Eye (tissue), 1 donor: ENCODE measurements at regions not wholly inside any gene's neighbourhood (a gene's known extent, or its start where the extent isn't known, plus 50 kb on each side); places are given as distances from the start of the nearest gene placed in this dataset.
"Not testable (repeated sequence)": the region's sequence is repeated elsewhere in the genome, so short reads cannot be mapped to it uniquely, and the experiment has no call there.

Experiments used
- DNase-seq: peaks from one replicate; pipeline ENCODE4 v3.0.0-alpha.2; 2015

DNA sequence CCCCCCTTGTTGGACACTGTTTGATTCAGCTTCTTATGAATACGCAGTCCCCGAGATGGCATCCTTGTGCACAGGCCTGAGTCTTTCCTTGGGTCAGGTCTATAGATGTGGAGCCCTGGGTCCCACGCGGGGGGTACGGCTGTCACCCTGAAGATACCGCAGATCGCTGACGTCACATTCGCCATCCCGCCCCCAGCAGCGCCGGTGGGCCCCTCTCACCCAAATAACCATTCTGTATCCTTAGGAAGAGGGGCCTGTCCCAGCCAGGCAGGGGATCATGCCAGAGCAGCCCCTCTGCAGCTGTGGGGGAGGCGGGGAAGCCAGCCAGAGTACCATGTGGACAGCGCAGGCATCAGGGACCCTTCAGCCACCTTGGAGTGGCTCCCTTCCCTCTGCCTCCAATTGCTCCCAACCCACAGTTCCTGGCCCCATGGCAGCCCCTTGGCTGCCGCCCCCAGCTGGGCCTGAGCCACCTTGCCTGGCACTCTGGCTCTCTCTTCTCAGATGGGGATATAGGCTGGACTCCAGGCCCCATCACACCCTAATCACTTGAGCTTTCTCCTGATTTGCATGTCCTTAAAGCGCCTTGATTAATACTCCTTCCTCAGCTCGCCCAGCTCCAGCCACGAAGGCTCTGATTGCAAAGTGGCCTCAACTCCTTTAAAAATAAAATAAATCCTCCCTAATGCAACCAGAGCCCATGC is 189.8 kb downstream of the C9orf50 start:
- no peak for DNase-seq

DNA sequence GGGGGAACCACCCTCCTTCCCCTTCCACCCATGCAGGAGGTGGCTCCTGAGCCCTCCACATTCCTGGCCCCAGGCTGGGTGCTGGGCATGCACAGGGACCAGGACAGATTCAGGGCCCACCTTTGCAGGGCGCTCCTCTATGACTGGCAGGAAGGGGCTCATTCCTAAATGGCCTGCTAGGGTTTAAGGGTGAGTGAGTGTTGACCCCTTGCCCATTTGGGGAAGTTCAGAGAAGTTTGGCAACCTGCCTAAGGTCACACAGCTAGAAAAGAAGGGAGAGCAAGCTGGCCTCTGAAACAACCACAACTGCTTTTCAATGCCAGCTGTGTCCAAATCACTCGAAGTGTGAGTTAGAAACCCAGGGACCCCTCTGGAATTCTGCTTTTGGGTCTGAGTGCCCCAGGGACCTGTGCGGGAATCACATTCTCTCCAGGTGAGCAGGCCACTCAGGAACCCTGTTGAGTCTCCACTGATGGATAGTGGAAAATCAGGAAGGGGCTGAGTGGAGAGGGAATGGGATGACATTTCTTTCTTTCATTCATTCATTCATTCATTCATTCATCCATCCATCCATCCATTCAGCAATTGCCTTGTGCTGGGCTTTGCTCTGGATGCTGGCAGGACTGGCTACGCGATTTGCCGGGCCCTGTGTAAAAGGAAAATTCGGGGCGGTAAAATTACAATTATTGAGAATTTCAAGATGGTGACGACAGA is 191.9 kb downstream of the C9orf50 start:
- no peak for DNase-seq

DNA sequence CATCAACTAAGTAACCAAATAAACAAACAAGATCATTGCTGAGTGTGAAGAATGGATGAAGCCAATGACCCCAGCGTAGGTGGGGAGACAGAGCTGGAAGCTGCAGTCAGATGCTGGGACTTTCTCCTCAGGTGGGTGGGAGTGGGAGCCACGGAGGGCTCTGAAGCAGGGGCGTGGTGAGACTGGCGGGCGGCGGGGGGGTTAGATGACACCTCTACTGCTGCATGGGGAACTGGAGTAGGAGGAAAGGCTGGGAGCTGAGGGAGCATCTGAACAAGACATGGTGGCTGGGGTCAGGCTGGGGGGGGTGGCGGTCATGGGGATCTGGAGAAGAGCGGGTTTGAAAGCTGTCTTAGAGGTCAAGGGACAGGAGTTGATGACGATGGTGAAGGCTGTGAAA is 193.8 kb downstream of the C9orf50 start:
- DNase-seq = no peak

DNA sequence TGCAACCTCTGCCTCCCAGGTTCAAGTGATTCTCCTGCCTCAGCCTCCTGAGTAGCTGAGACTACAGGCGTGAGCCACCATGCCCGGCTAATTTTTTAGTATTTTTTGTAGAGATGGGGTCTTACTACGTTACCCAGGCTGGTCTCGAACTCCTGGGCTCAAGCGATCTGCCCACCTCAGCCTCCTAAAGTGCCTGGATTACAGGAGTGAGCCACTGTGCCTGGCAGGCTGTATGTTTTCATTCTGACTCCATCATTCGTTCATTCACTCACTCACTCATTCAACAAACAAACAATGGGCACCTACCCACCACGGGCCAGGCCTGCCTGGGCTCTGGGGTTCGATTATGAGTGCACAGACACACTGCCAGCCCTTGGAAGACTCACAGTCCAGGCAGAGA is 197.1 kb downstream of the C9orf50 start:
- DNase-seq = not testable (repeated sequence)

DNA sequence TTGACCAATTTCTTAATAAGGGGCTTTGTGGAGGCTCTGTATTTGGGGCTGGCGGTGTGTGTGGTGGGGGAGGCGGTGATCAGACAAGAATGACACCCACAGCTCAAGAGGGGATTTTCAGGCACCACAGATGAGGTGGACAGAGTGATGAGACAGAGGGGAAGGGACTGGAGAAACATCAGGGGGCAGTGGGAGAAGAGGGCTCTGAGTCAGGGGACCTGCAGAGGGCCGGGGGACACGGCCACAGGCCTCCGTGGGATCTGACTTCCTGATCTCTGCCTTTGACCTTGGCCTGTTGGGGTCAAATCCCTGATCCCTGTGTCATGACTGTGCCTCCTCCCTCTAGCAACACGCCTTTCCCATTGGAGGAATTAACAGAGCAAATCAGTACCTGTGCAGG is 197.7 kb downstream of the C9orf50 start:
- no peak for DNase-seq

DNA sequence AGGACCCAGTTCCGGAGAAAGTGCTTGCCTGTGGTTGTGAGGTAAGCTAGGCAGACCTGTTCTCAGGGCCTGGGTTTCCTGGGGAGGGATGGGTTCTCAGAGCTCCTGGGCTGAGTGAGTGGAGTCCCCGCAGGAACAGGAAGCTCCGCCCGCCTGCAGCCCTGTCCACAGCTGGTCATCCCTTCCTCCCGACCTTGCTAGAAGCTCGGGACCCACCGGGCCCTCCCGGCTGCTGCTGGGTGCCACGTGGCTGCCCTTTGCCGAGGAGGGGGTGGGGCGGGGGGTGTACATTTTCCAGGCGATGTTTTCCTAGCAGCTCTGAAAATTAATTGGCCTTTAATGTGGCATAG is 198.1 kb downstream of the C9orf50 start:
- DNase-seq = no peak

DNA sequence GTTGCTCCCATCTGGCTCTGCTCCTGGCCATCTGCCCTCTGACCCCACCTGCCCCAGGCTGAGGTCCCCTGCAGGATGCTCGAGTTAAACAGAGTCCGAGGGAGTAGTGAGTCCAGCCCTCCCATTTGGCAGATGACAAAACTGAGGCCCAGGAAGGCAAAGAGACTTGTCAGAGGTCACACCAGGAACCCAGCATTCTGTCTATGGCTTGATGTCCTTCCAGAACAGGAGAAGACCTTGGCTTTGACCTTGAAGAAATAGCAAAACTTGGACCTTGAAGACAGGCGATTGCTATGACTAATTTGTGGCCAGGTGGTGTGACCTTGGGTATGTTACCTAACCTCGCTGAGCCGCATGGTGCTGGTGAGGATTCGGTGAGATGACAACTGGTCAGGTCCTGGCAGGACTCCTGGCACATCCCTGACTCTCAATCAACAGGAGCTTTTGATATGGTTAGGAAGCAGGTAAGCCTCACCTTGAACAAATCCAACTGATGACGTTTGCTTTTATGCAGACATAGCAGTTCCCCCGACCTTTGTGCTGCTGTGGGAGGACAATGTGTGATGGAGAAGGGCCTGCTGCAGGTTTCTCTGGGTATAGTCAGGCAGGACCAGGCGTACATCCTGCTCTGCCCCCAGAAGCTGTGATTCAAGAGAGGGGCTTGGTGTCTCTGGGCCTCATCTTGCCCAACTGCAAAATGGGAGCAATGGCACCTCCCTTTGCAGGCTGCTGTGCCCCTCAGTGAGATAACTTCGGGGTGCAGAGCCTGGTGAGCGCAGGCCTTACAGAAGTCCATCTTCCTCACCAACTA is 198.7 kb downstream of the C9orf50 start:
- DNase-seq = no peak

DNA sequence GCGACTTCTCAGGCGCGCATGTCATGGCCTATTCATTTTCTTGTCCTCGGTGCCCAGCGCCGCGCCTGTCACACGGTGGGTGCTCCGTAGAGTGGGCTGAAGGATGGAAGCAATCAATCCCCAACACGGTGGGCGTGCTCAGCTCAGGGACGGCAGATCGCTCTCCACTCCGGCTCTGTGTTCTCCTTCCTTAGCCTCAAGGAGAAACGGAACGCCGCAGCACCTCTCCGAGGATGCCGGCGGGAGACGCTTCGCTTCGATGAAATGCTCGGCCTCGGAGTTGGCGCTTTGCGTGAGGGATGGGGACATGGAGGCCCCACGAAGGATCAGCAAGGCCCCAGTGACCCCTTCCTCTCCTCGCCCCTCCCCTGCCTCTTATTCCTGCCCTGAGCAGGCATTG is 199.5 kb downstream of the C9orf50 start:
- no peak for DNase-seq

DNA sequence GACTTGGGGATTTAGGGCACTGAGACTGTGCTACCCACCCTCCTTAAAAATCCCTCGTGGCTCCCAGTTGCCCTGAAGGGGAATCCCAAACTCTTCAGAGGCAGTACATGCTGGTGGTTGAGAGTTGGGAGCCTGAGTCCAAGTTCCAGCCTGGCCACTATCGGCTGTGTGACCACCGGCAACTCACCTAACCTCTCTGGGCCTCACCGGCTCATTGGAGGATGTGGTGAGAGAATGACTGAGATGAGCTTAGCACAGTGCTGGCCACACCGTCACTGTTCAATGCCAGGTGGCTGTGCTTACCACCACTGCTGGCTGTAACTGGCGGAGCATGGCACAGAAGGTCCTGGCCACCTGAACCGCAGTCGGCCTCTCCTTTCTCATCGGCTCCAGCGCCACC is 200.2 kb downstream of the C9orf50 start:
- no peak for DNase-seq

DNA sequence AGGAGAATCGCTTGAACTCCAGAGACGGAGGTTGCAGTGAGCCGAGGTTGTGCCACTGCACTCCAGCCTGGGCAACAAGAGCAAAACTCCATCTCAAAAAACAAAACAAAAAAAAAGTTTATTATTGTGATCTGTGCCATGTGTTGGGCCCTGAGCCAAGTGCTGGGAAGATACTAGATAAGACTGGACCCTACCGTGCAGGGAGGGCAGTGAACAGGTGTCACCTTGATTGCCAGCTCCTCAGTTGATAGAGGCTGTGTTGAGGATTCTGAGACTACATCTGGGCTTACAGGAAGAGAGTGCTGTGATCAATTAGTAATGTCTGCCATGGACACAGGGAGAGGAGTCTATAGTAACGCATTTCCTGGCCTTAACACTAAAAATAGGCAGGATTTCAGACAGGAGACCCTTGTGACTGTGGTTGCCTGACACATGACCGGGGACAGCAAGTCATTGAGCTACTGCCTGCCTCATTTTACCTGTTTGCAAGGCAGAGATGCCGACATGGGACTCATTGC is 201.5 kb downstream of the C9orf50 start:
- DNase-seq = no peak

DNA sequence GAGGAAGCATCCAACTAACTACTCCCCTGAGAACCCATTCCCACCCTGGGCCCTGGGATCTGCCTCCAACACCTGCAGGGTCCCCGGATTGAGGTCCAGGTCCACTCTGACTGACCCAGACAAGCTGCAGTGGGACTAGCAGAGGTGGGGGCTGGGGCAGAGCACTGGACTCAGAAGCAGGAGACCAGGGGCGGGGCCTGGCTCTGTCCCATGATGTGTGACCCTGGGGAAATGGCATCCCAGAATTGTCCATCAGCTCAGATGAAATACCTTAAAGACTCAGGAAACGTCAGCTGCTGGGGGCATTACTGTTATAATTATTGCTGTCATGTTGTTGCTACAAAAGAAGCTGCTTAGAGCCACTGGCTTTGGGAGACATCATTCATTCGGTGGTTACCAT is 202.4 kb downstream of the C9orf50 start:
- DNase-seq = no peak

DNA sequence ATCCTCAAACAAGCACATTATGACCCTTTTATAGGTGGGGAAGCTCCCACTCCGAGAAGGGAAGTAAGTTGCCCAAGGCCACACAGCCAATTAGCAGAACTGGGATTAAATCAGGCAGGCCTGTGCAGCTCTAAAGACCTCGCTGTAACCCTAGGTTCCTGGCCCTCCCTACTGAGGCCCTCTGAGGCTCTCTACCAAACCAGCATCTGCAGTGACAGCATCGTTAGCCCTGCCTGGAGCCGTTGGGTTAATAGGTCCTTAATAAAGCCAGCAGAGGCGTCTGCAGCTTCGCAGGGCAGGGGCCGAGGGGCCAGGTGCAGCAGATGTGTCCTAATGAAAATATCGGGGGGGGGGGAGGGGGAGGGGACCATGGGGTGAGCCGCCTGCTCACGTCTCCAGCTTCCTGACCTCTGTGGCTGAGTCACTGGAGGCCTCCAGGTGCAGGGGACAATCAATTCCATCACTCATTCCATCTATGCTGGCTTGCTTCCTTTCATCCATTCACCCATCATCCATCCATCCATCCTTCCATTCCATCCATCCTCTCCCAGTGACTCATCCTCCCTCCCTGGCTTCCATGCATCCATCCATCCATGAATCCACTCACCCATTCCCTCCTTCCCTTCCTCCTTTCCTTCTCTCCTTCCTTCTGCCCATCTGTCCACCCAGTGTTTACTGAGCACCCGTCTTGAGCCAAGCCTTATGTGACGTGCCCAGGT is 203.9 kb downstream of the C9orf50 start:
- peak; percentile 82 for DNase-seq

DNA sequence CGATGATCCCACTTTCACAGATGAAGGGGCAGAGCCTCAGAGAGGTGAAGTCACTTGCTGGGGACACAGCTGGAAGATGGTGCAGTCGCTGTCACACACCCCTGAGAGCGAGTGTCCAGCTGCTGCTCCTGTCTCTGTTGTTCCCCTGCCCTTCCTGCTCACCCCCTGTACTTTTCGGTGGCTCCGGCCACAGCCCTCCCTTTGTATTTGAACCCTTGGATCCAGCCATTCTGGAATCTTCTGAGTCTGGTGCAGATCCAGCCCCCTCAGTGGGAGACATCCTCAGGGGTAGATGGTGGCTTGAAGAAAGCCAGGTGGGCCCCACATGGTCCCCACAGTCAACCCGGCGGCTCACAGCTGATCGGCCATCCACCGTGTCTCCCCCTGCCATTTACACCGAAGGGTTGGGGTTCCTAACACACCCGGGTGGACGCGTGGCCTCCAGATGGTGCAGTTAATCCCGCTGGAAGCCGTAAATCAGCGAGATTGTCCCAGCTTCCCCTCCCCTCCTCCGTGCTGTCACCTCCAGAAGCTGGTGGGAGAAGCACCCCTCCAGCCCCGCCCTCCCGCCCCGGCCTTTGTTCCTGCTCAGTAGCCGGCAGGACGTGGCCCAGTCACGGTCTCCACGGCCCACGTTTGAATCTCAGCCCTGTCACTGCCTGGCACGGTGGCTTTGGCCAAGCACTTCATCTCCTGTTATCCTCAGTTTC is 204.8 kb downstream of the C9orf50 start:
- DNase-seq = peak; percentile 74

DNA sequence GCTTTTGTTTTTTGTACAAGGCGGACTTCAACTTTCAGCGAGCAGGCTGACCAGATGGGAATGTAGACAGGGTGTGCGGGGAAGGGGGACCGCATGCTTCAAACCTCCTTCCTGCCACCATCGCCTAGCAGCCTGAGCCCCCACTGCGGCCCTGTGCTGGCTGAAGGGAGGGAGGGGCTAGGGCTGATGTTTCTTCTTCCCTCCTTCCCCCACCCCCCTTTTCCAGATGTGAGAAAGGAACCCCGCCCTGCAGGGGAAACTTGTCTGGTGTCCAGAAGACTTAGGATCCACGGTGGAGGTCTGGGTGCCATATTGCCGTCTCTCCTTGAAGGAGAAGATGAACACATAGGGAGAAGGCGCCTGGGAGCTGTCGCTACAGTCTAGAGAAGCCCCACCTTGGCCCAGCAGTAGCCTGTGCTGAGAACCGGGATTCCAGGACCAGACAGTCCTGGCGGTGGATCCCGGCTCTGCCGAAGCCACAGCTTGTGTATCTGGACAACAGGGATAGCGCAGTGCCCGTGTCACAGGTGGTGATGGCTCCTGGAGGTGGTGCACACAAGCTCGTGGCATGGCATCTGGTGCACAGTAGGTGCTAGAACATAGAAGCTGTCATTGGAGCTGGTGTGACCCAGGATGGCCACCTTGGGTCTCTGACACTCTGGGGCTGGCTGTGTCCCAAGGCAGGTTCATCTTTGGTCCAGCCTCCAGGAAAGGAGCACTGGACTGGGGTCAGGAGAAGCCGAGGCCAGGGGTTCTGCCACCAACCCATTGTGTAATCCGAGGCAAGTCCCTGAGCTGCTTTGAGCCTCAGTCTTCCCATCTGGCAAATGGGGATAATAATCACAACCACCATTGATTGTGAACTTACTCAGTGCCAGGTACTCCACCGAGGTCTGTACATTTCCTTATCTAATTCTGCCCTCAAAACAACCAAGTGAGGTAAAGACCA is 205.6 kb downstream of the C9orf50 start:
- DNase-seq = peak; percentile 77

DNA sequence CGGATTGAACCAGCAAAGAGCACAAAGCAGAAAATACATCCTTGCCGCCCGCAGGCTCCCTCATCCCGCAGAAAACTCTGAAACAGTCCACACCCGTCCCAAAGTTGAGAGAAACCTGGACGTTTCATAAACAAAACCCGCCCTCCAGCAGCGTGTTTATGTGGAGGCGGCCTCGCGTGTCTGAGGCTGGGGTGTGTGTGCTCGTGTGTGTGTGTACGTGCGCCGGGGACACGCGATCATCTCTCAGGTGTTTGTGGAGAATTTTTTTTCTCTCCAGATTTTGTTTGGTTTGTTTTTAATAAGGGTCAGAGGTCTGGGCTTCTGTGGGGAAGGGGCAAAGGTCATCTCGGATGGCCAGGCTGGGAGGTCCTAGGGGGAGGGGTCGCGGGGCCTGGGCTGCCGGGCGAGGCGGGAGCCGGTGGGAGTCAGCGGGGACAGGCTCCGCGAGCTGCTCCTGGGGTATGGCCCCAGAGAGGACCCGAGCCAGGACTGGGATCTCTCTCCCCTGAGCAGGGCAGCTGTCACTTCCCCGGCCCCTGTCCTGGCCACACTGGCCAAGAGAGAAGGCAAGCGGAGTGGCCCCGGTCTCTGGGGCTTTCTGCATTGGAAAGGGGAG is 206.4 kb downstream of the C9orf50 start:
- peak; percentile 78 for DNase-seq

DNA sequence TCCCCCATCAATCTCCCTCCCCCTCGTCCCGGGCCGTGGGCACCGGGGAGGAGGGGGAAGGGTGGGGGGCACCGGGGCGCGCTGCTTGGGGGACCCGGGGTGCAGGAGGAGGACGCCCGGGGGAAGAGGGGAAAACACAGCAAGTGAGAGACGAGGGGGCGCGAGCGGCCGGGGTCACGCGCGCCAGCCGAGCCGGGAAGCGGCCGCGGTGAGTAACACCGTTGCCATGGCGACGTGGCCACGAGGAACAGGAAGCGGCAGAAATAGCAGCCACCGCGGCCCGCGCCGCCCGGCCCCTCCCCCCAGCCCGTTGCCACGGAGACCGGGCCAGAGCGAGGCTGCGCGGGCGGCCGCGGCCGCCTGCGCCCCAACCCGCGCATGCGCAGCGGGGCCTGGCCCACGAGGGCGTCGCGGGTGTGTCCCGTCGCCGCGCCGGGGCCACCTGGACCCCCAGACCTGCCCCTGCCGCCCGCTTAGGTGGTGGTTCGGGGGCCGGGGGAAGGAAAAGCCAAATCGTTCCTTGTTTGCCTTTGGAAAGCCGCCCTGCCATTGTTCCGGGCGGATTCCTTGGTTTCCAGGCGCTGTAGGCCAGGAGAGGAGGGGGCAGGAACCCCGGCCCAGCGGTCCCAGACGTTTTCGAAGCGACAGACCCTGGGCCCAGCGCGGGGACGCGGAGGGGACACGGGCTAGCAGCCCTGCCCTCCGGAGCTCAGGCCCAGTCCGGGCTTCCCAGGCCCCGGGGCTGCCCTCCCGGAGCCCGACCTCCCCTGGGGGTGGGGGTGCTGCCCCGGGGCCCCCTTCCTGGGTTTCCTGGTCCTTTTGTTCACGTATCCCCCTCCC is 207.1 kb downstream of the C9orf50 start:
- DNase-seq = peak; percentile 99

DNA sequence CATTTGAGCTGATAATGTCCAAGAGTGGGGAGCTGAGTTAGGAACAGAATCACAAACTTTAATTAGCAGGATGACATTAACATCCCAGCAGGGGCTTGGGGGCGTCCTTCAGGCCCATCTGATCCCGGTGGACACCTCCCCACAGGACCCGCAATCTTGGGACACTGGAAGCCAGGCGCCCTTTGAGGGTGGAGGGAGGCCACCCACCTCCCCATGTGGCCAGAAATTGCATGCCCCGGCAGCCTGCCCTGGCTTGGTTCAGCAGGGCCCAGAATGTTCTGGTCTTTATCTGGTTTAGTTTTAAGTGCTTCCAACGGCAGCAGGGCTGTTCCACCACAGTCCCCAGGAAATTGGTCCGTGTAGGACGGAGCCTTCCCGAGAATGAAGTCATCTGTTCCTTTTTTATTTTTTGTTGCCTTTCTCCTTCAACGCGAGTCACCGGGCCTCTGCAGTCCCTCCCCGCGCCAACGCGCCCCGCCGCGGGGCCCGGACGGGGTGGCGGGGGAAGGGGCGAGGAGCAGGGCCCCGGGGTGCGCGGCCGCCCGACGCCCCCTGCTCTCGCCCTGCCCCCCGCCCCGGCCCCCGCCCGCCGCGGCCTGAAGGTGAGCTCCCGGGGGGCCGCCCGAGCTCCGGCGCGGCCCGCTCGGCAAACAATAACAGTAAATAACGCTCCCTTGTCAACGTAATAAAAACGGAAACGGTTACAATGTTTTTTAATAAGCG is 207.9 kb downstream of the C9orf50 start:
- DNase-seq = peak; percentile 85

DNA sequence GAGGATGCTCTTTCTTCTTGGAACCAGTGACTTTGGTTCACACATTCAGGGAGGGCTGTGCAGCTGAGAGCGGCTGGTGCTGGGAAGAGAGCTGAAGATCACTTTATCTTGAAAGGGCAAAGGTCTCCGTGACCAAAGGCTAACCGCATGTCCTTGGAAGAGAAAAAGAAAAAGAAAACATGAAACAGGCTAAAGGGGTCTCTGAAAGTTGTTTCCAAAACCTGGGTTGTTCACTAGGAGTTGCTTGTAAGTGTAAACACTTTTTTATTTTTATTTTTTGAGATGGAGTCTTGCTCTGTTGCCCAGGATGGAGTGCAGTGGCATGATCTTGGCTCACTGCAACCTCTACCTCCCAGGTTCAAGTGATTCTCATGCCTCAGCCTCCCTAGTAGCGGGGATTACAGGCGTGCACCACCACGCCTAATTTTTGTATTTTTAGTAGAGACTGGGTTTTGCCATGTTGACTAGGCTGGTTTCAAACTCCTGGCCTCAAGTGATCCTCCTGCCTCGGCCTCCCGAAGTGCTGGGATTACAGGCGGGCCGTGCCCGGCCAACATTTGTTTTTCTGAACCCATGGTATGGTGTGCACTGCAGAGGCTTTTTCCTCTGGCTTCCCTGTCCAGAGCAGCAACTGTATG is 208.6 kb downstream of the C9orf50 start:
- DNase-seq = not testable (repeated sequence)
